ENCODE measurements at regions not wholly inside any gene's neighbourhood (a gene's known extent, or its start where the extent isn't known, plus 50 kb on each side); places are given as distances from the start of the nearest gene placed in this dataset.
"Not testable (repeated sequence)": the region's sequence is repeated elsewhere in the genome, so short reads cannot be mapped to it uniquely, and the experiment has no call there.

DNA sequence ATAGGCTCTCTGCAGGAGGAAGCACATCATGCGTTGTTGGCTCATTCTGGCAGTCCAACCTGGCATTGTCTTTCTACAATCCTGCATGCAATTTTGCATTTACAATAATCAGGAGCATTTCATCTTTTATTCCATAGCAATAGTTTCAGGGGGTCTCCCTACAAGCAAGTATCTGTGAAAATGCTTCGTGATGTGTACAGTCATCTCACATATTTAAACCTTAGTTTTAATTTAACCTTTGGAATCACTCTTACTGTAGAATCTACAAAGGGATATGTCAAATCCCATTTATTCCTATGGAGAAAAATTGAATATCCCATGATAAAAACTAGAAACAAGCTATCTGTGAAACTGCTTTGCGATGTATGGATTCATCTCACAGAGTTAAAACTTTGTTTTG lies 112.0 kb upstream of the WSB1 start:
- peaks cover 6% of the 10 kb centered on the region for H3K9me3 ChIP-seq
- TF ChIP-seq, protein P1, sequence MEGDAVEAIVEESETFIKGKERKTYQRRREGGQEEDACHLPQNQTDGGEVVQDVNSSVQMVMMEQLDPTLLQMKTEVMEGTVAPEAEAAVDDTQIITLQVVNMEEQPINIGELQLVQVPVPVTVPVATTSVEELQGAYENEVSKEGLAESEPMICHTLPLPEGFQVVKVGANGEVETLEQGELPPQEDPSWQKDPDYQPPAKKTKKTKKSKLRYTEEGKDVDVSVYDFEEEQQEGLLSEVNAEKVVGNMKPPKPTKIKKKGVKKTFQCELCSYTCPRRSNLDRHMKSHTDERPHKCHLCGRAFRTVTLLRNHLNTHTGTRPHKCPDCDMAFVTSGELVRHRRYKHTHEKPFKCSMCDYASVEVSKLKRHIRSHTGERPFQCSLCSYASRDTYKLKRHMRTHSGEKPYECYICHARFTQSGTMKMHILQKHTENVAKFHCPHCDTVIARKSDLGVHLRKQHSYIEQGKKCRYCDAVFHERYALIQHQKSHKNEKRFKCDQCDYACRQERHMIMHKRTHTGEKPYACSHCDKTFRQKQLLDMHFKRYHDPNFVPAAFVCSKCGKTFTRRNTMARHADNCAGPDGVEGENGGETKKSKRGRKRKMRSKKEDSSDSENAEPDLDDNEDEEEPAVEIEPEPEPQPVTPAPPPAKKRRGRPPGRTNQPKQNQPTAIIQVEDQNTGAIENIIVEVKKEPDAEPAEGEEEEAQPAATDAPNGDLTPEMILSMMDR (IDR thresholded peaks at IDR 0.05): no peak

DNA sequence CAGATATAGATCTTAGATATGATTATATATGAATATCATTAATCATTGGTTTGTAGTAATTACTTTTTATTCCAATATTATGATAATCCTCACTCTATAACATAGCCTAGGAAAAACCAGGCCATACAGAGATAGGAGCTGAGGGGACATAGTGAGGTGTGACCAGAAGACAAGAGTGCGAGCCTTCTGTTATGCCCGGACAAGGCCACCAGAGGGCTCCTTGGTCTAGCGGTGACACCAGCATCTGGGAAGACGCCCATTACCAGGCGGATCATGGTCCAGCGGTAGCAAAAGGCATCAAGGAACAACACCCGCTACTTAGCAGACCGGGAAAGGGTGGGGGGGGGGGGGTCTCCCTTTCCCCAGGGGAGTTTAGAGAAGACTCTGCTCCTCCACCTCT lies 96.4 kb upstream of the WSB1 start:
- H3K36me3 ChIP-seq; H3K9me3 ChIP-seq; H3K27ac ChIP-seq; DNase-seq; H3K27me3 ChIP-seq; intact Hi-C loops (cut with DNase I); ATAC-seq; H3K4me3 ChIP-seq; H3K4me1 ChIP-seq: not testable (repeated sequence)
- TF ChIP-seq, protein P1 (IDR thresholded peaks at IDR 0.05): peak; percentile 19

More for the DNA sequence above, 112.0 kb upstream of the WSB1 start:
- DNase-seq (no peak), ATAC-seq (no peak)
- Histone ChIP-seq H3K27me3 (no peaks in the 10 kb centered on the region), H3K4me3 (no peak overlapping the region), H3K27ac (no peak overlapping the region), H3K36me3 (no peaks in the 10 kb centered on the region), H3K4me1 (no peaks in the 10 kb centered on the region)
- intact Hi-C loops (cut with DNase I): no loop called here

DNA sequence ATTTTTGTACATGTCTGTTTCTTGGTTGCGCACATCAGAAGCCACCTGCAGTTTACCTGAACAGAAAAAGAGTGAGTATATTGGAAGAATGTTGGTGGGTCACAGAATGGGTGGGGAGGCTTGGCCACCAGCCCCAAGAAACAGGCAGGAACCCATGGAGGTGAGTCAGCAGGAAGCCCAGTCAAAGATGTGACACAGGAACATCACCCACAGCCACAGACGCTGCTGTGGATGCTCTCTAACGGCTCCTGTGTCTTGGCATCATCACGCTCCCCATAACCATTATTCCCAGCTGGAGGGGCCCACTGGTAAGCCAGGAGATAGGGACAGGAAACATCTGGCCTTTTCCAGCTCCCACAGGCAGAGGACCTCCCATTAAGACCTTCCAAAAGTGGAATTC lies 94.0 kb upstream of the WSB1 start:
- TF ChIP-seq, protein P1 (IDR thresholded peaks at IDR 0.05): no peak
- DNase-seq (no peak), ATAC-seq (no peak)
- H3K36me3 ChIP-seq: no peaks in the 10 kb centered on the region
- intact Hi-C loops (cut with DNase I): no loop called here
- no peaks in the 10 kb centered on the region for H3K4me1 ChIP-seq
- H3K27me3 ChIP-seq: no peaks in the 10 kb centered on the region
- no peaks in the 10 kb centered on the region for H3K9me3 ChIP-seq
- H3K27ac ChIP-seq: no peak overlapping the region
- no peak overlapping the region for H3K4me3 ChIP-seq

DNA sequence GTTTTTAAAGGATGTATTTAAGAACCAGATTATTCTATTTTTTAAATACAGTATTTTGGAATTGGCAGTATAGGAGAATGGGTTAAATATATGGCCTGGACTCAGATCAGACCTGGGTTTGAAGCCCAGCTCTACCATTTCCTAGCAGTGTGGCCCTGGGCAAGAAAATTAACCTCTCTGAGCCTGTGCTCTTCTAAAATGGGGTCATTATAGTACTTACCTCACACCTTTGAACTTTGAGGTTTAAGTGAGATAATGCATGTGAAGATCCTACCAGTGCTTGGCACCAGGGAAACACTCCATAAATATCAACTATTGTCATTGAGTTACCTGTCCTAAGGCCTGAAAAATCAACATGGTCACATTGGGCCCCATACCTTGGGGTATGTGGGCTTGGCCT lies 93.4 kb upstream of the WSB1 start:
- TF ChIP-seq, protein P1 (IDR thresholded peaks at IDR 0.05): no peak

DNA sequence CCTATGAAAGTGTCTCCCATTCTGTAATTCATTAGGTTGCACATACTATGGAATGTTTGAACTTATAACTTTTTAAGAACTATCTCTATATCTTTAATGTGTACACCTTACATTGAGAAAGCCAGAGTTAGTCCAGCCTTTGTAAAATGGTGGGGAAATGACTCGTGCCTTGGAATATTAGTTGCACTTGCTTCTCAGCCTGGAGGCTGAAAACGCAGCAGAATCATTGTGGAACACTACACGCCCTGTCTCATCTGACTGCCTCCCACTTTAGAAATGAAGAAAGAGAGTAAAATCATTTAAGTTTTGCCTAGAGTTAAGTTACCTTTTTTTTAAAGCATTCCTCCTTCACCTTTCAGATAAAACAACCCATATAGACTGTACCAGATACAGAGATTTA lies 90.7 kb upstream of the WSB1 start:
- ATAC-seq: no peak
- Histone ChIP-seq H3K36me3 (no peaks in the 10 kb centered on the region), H3K27ac (no peak overlapping the region), H3K9me3 (no peaks in the 10 kb centered on the region), H3K4me1 (no peaks in the 10 kb centered on the region), H3K4me3 (no peak overlapping the region), H3K27me3 (no peaks in the 10 kb centered on the region)
- intact Hi-C loops (cut with DNase I): no loop called here
- TF ChIP-seq, protein P1 (IDR thresholded peaks at IDR 0.05): no peak
- DNase-seq: no peak

More for the DNA sequence above, 93.4 kb upstream of the WSB1 start:
- no peaks in the 10 kb centered on the region for H3K36me3 ChIP-seq
- DNase-seq (no peak), ATAC-seq (no peak)
- no peak overlapping the region for H3K4me3 ChIP-seq
- no peaks in the 10 kb centered on the region for H3K4me1 ChIP-seq
- intact Hi-C loops (cut with DNase I): no loop called here
- H3K27ac ChIP-seq: no peak overlapping the region
- no peaks in the 10 kb centered on the region for H3K27me3 ChIP-seq
- H3K9me3 ChIP-seq: no peaks in the 10 kb centered on the region

DNA sequence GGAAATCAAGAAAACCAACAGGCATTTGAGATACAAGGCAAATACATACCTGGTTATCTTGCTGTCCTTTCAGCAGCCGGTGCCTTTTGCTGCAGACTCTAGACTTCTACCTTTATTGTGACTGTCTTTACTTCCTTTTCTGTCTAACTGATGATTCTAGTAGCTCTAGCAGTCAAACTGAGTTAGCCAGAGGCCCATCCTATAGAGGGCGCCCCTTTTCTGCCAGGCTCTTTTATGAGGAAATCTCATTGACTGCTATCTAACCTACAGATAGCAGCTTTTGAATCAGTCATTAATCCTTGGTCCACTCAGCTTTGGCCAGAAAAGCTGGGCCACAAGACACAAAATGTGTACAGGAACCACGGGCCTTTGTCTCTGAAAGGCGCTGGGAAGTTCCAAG lies 87.5 kb upstream of the WSB1 start:
- Histone ChIP-seq H3K27me3 (no peaks in the 10 kb centered on the region), H3K27ac (no peak overlapping the region), H3K4me3 (no peak overlapping the region), H3K9me3 (no peaks in the 10 kb centered on the region), H3K36me3 (no peaks in the 10 kb centered on the region), H3K4me1 (no peaks in the 10 kb centered on the region)
- ATAC-seq (peak; percentile 68), DNase-seq (no peak)
- intact Hi-C loops (cut with DNase I): no loop called here
- TF ChIP-seq, protein P1 (IDR thresholded peaks at IDR 0.05): peak; percentile 11

Data from upper lobe of right lung (tissue), 1 donor.